Fibroblast of villous mesenchyme (primary cell): ENCODE measurements at regions not wholly inside any gene's neighbourhood (a gene's known extent, or its start where the extent isn't known, plus 50 kb on each side); places are given as distances from the start of the nearest gene placed in this dataset.
"Not testable (repeated sequence)": the region's sequence is repeated elsewhere in the genome, so short reads cannot be mapped to it uniquely, and the experiment has no call there.

Experiments used
- DNase-seq: peaks from one replicate; pipeline ENCODE4 v3.0.0-alpha.2; 2010; ENCODE audit warnings: low read depth
- H3K4me3 ChIP-seq: 2 replicates; pipeline ENCODE4 v1.5.1; 2011; ENCODE audit warnings: low read depth, mild to moderate bottlenecking, low read length
- TF ChIP-seq, protein P1 (sequence below): IDR thresholded peaks from 2 replicates; pipeline ENCODE4 v1.5.1; 2012; ENCODE audit warnings: low read depth, mild to moderate bottlenecking, low read length; ENCODE audit not compliant: insufficient read depth

DNA sequence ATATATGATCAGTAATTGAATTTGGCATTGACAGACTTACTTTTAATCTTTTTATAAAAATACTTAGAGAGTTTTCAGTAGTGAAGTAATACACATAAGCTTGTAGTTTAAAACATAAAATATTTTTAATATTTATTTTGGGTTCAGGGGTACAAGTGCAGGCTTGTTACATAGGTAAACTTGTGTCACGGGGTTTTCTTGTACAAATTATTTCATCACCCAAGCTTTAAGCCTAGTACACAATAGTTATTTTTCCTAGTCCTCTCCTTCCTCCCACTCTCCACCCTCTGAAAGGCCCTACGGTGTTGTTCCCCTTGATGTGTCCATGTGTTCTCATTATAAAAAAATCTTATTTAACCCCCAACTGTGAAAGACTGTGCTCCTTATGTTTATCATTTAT, 1397.8 kb upstream of the RAG2 start:
- no peak overlapping the region for H3K4me3 ChIP-seq

DNA sequence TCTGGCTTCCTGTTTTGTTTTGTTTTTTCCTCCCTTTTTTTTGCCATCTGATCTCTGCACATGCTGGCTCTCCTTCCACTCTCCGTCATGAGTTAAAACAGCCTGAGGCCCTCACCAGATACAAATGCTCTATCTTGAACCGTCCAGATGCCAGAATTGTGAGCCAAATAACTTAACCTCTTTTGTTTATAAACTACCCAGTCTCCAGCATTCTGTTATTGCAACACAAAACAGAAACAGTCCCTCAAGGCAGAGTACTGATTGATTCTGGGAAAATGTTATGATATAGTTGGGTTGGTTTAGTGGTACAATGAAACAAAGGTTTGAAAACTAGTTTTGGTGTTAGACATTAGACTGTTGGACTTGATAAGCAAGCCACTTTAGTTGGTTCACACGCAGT, 1390.0 kb upstream of the RAG2 start:
- peak; percentile 87 for DNase-seq
- H3K4me3 ChIP-seq, result no peak overlapping the region
- TF ChIP-seq, protein P1, sequence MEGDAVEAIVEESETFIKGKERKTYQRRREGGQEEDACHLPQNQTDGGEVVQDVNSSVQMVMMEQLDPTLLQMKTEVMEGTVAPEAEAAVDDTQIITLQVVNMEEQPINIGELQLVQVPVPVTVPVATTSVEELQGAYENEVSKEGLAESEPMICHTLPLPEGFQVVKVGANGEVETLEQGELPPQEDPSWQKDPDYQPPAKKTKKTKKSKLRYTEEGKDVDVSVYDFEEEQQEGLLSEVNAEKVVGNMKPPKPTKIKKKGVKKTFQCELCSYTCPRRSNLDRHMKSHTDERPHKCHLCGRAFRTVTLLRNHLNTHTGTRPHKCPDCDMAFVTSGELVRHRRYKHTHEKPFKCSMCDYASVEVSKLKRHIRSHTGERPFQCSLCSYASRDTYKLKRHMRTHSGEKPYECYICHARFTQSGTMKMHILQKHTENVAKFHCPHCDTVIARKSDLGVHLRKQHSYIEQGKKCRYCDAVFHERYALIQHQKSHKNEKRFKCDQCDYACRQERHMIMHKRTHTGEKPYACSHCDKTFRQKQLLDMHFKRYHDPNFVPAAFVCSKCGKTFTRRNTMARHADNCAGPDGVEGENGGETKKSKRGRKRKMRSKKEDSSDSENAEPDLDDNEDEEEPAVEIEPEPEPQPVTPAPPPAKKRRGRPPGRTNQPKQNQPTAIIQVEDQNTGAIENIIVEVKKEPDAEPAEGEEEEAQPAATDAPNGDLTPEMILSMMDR, result no peak

More for the DNA sequence above, 1397.8 kb upstream of the RAG2 start:
- no peak for DNase-seq
- TF ChIP-seq, protein P1, result no peak

DNA sequence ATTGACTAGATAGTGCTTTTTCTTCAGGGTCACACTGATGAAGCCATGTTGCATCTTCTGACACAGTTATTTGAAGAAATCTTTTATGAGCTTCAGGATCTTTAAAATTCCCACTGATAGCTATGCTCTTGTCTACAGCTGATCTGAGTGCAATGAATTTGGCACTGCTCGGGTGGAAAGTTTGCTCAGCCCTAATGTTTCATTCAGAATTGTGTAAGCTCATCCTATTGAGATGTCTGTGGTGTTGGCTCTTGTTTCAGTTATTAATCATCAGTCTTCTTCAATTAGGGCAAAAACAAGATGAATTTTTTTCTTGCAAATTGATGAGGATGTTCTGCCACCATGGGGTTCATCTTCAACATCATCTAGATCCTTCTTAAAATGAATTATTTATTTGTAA, 1387.0 kb upstream of the RAG2 start:
- TF ChIP-seq, protein P1, result no peak
- H3K4me3 ChIP-seq, result no peak overlapping the region
- DNase-seq, result peak; percentile 2

DNA sequence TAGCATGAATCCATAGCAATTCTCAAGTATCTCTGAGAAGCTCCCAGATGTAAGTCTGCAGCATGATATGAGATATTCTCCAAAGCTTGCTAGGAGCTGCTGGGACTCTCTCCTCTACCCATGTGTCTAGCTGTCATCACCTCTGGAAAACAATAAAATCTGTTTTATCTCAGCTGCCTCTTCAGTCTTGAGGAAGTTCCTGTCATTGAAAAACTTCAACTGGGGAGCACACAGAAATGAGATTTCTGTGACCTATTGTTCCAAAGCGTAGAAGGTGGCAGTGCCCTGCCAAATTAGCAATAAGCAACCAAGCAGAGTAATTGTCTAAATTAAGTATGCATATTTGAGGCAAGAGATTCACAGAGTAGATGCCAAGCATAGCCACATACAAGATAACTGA, 1380.6 kb upstream of the RAG2 start:
- no peak overlapping the region for H3K4me3 ChIP-seq
- DNase-seq, result peak; percentile 47
- TF ChIP-seq, protein P1, result no peak

DNA sequence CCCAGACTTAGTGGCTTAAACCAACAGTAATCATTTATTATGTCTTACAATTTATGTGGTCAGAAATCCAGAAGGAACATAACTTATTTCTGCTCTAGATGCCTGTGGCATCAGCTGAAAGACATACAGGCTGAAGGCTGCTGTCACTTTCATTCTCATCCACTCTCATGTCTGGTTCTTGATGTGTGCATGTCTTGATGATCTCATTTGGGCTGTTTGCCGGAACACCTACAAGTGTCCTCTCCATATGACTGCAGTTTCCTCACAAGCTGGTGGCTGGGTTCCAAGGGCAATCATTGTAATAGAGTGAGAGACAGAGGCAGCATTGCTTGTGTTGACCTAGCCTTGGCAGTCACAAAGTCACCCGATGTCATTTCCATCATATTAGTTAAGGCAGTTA, 1375.9 kb upstream of the RAG2 start:
- peak; percentile 2 for DNase-seq
- TF ChIP-seq, protein P1, result no peak
- no peak overlapping the region for H3K4me3 ChIP-seq

DNA sequence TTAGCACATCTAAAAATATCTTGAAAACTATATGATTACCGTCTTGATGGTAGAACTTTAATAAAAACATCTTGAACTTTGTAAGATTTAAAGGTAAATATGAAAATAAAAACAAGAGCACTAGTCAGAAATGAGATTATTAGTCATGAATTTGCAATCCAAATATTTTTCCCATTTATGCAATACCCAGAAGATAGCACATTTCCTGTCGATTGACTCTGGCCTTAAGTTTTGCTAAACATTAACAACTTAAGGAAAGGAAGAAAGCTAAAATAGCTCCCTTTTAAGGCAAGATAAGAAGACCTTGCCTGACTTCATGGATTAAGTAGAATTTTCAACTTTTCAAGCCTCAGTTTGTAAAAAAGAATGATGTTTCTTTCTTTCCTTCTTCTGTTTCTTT, 1374.7 kb upstream of the RAG2 start:
- peak; percentile 44 for DNase-seq
- TF ChIP-seq, protein P1, result no peak

DNA sequence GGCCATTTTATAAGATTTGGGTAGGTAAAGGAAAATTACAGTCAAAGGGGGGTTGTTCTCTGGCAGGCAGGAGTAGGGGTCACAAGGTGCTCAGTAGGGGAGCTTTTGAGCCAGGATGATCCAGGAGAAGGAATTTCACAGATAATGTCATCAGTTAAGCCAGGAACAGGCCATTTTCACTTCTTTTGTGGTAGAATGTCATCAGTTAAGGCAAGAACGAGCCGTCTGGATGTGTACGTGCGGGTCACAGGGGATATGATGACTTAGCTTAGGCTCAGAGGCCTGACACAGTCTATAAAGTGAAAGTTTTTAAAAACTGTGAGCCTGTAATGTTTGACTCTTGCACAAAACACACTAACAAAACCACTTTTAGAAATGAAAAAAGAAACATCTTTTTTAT, 1371.3 kb upstream of the RAG2 start:
- not testable (repeated sequence) for DNase-seq, H3K4me3 ChIP-seq

More for the DNA sequence above, 1374.7 kb upstream of the RAG2 start:
- no peak overlapping the region for H3K4me3 ChIP-seq
